Nucleus accumbens (tissue), 56 donors: ENCODE measurements at regions not wholly inside any gene's neighbourhood (a gene's known extent, or its start where the extent isn't known, plus 50 kb on each side); places are given as distances from the start of the nearest gene placed in this dataset.

Experiments
- DNase-seq, 56 donors: peaks; one replicate each; lab custom pipeline; 2025; lab: John Stamatoyannopoulos, UW

- no peak for DNase-seq
These were observed 233.8 kb upstream of the JUN start for GRCh38 chr1:59017501-59018231.

- DNase-seq = no peak
These were observed 234.6 kb upstream of the JUN start for GRCh38 chr1:59018446-59018845.

GRCh38 chr1:59018860-59019259 lies 235.0 kb upstream of the JUN start:
- no peak for DNase-seq

- DNase-seq = peak in 1 of 56 donors; percentile 2
These were observed 236.5 kb upstream of the JUN start for GRCh38 chr1:59020151-59020997.

- DNase-seq = no peak
These were observed 238.4 kb upstream of the JUN start for GRCh38 chr1:59022199-59022598.

- no peak for DNase-seq
These were observed 239.0 kb upstream of the JUN start for GRCh38 chr1:59022799-59023198.

GRCh38 chr1:59025201-59025600 lies 241.4 kb upstream of the JUN start:
- no peak for DNase-seq

GRCh38 chr1:59025898-59026426 lies 242.1 kb upstream of the JUN start:
- DNase-seq = no peak

GRCh38 chr1:59026472-59026948 lies 242.7 kb upstream of the JUN start:
- DNase-seq = no peak

- no peak for DNase-seq
These were observed 243.3 kb upstream of the JUN start for GRCh38 chr1:59027177-59027576.

- DNase-seq = no peak
These were observed 244.2 kb upstream of the JUN start for GRCh38 chr1:59028048-59028447.

GRCh38 chr1:59029411-59030167 lies 245.7 kb upstream of the JUN start:
- no peak for DNase-seq

- no peak for DNase-seq
These were observed 248.4 kb upstream of the JUN start for GRCh38 chr1:59032228-59032627.

- no peak for DNase-seq
These were observed 249.9 kb upstream of the JUN start for GRCh38 chr1:59033761-59034160.

GRCh38 chr1:59034925-59035324 lies 251.1 kb upstream of the JUN start:
- no peak for DNase-seq

- DNase-seq = no peak
These were observed 255.7 kb upstream of the JUN start for GRCh38 chr1:59039551-59039950.

GRCh38 chr1:59040486-59040885 lies 256.4 kb upstream of the FGGY start:
- no peak for DNase-seq

GRCh38 chr1:59041646-59042277 lies 255.1 kb upstream of the FGGY start:
- no peak for DNase-seq

- DNase-seq = no peak
These were observed 253.1 kb upstream of the FGGY start for GRCh38 chr1:59043796-59044195.

GRCh38 chr1:59044535-59045121 lies 252.3 kb upstream of the FGGY start:
- no peak for DNase-seq
